Effector memory CD4-positive, alpha-beta T cell (primary cell): ENCODE measurements at regions not wholly inside any gene's neighbourhood (a gene's known extent, or its start where the extent isn't known, plus 50 kb on each side); places are given as distances from the start of the nearest gene placed in this dataset.
"Not testable (repeated sequence)": the region's sequence is repeated elsewhere in the genome, so short reads cannot be mapped to it uniquely, and the experiment has no call there.

Source experiments
- DNase-seq, 3 donors: peaks; one replicate each; pipeline ENCODE4 v3.0.0-alpha.2; 2020
- H3K27ac ChIP-seq: 2 replicates; pipeline ENCODE4 v1.7.0; 2013; ENCODE audit warnings: mild to moderate bottlenecking, low read length, moderate library complexity; ENCODE audit not compliant: insufficient read depth, poor library complexity, severe bottlenecking
- H3K27me3 ChIP-seq: replicated peaks from 2 replicates; pipeline ENCODE4 v1.7.0; 2013; ENCODE audit warnings: mild to moderate bottlenecking, low read length; ENCODE audit not compliant: insufficient read depth, control insufficient read depth, poor library complexity, severe bottlenecking
- H3K36me3 ChIP-seq: 2 replicates; pipeline ENCODE4 v1.7.0; 2013; ENCODE audit warnings: mild to moderate bottlenecking, low read length, moderate library complexity; ENCODE audit not compliant: control insufficient read depth, insufficient read depth
- H3K4me1 ChIP-seq: 2 replicates; pipeline ENCODE4 v1.7.0; 2013; ENCODE audit warnings: low read length, mild to moderate bottlenecking; ENCODE audit not compliant: control insufficient read depth, insufficient read depth, poor library complexity, severe bottlenecking
- H3K4me3 ChIP-seq: 2 replicates; pipeline ENCODE4 v1.7.0; 2013; ENCODE audit warnings: low read length, low read depth, mild to moderate bottlenecking; ENCODE audit not compliant: insufficient read depth, poor library complexity, severe bottlenecking
- H3K9me3 ChIP-seq: 2 replicates; pipeline ENCODE4 v1.7.0; 2013; ENCODE audit warnings: mild to moderate bottlenecking, low read length, moderate library complexity; ENCODE audit not compliant: control insufficient read depth

- no peaks in the 10 kb centered on the region for H3K27me3 ChIP-seq
- no peaks in the 10 kb centered on the region for H3K9me3 ChIP-seq
- no peaks in the 10 kb centered on the region for H3K36me3 ChIP-seq
- no peak overlapping the region for H3K4me3 ChIP-seq
- no peak overlapping the region for H3K27ac ChIP-seq
- no peaks in the 10 kb centered on the region for H3K4me1 ChIP-seq
- no peak for DNase-seq
Measured at GRCh38 chr14:36423430-36423829, 96.6 kb downstream of the NKX2-1 start.

GRCh38 chr14:36420149-36420687 lies 99.8 kb upstream of the MBIP start:
- Histone ChIP-seq H3K27me3 (no peaks in the 10 kb centered on the region), H3K27ac (no peak overlapping the region)

GRCh38 chr14:36418937-36419336 lies 98.5 kb upstream of the MBIP start:
- H3K4me1 ChIP-seq, result no peaks in the 10 kb centered on the region
- no peaks in the 10 kb centered on the region for H3K36me3 ChIP-seq
- H3K27me3 ChIP-seq, result no peaks in the 10 kb centered on the region
- no peak for DNase-seq
- no peak overlapping the region for H3K4me3 ChIP-seq
- no peak overlapping the region for H3K27ac ChIP-seq
- H3K9me3 ChIP-seq, result no peaks in the 10 kb centered on the region

More at GRCh38 chr14:36420149-36420687, 99.8 kb upstream of the MBIP start:
- Histone ChIP-seq H3K4me3 (no peak overlapping the region), H3K36me3 (no peaks in the 10 kb centered on the region), H3K9me3 (no peaks in the 10 kb centered on the region), H3K4me1 (no peaks in the 10 kb centered on the region)
- DNase-seq, result no peak

- H3K4me3 ChIP-seq, result not testable (repeated sequence)
Measured at GRCh38 chr14:36411951-36412350, 91.5 kb upstream of the MBIP start.

GRCh38 chr14:36408388-36408787 lies 88.0 kb upstream of the MBIP start:
- DNase-seq, result no peak
- Histone ChIP-seq H3K36me3 (no peaks in the 10 kb centered on the region), H3K4me1 (no peaks in the 10 kb centered on the region), H3K27ac (no peak overlapping the region), H3K9me3 (no peaks in the 10 kb centered on the region), H3K27me3 (no peaks in the 10 kb centered on the region), H3K4me3 (no peak overlapping the region)

More at GRCh38 chr14:36411951-36412350, 91.5 kb upstream of the MBIP start:
- not testable (repeated sequence) for H3K27me3 ChIP-seq, H3K4me1 ChIP-seq, DNase-seq, H3K27ac ChIP-seq, H3K36me3 ChIP-seq, H3K9me3 ChIP-seq

GRCh38 chr14:36405589-36406274 lies 85.3 kb upstream of the MBIP start:
- Histone ChIP-seq H3K4me1 (no peaks in the 10 kb centered on the region), H3K27me3 (no peaks in the 10 kb centered on the region), H3K27ac (no peak overlapping the region), H3K4me3 (no peak overlapping the region), H3K36me3 (no peaks in the 10 kb centered on the region), H3K9me3 (no peaks in the 10 kb centered on the region)
- no peak for DNase-seq

- no peak overlapping the region for H3K27ac ChIP-seq
- H3K9me3 ChIP-seq, result no peaks in the 10 kb centered on the region
- no peaks in the 10 kb centered on the region for H3K27me3 ChIP-seq
- no peaks in the 10 kb centered on the region for H3K4me1 ChIP-seq
- no peak overlapping the region for H3K4me3 ChIP-seq
- DNase-seq, result no peak
- H3K36me3 ChIP-seq, result no peaks in the 10 kb centered on the region
Measured at GRCh38 chr14:36402867-36403266, 82.4 kb upstream of the MBIP start.

GRCh38 chr14:36398463-36399291 lies 78.2 kb upstream of the MBIP start:
- Histone ChIP-seq H3K9me3 (no peaks in the 10 kb centered on the region), H3K36me3 (no peaks in the 10 kb centered on the region), H3K27me3 (no peaks in the 10 kb centered on the region), H3K4me3 (no peak overlapping the region), H3K4me1 (no peaks in the 10 kb centered on the region), H3K27ac (no peak overlapping the region)
- no peak for DNase-seq

GRCh38 chr14:36397357-36397756 lies 76.9 kb upstream of the MBIP start:
- Histone ChIP-seq H3K27me3 (no peaks in the 10 kb centered on the region), H3K4me1 (no peaks in the 10 kb centered on the region), H3K9me3 (no peaks in the 10 kb centered on the region), H3K36me3 (no peaks in the 10 kb centered on the region), H3K27ac (no peak overlapping the region), H3K4me3 (no peak overlapping the region)
- no peak for DNase-seq

GRCh38 chr14:36396798-36397197 lies 76.4 kb upstream of the MBIP start:
- no peaks in the 10 kb centered on the region for H3K36me3 ChIP-seq
- no peaks in the 10 kb centered on the region for H3K9me3 ChIP-seq

More at GRCh38 chr14:36396798-36397197, 76.4 kb upstream of the MBIP start:
- no peak overlapping the region for H3K4me3 ChIP-seq
- no peak overlapping the region for H3K27ac ChIP-seq
- H3K4me1 ChIP-seq, result no peaks in the 10 kb centered on the region
- DNase-seq, result no peak
- H3K27me3 ChIP-seq, result no peaks in the 10 kb centered on the region
